ENCODE measurements at regions not wholly inside any gene's neighbourhood (a gene's known extent, or its start where the extent isn't known, plus 50 kb on each side); places are given as distances from the start of the nearest gene placed in this dataset.

DNA sequence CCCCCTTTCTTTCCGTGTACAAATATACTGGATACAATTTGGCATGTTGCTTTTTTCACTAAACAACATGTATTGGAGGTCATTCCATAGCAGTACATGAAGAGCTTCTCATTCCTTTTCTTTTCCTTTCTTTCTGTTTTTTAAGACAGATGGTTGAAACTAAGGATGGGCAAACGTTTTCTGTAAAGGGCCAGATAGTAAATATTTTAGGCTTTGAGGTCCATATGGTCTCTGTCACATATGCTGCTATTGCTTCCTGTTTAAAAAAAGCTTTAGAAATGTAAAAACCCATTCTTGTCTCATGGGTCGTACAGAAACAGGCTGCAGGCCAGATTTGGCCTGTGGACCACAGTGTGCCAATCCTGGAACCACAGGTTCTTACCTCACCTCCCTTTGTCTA, 160.1 kb downstream of the ACER2 start:
- POLR2A ChIA-PET, result interaction anchor here (0.6 kb wide), 1 partner anchor 86 kb away, joined by 7 read pairs; no protein-coding TSS in a partner anchor
- no peak for DNase-seq (ENCODE audit: low spot score)
- Mint-ChIP-seq H3K27me3 (ENCODE audit: low read depth) (no peaks in the 10 kb centered on the region), H3K36me3 (peaks cover 9% of the 10 kb centered on the region), H3K9me3 (no peaks in the 10 kb centered on the region), H3K4me3 (no peak overlapping the region), H3K4me1 (peaks cover 20% of the 10 kb centered on the region), H3K27ac (no peak overlapping the region)
- no peak for ATAC-seq
- CTCF ChIA-PET, result interaction anchor here (2.2 kb wide), 1 partner anchor 104 kb away, joined by 10 read pairs; no protein-coding TSS in a partner anchor
- TF ChIP-seq, protein P1, sequence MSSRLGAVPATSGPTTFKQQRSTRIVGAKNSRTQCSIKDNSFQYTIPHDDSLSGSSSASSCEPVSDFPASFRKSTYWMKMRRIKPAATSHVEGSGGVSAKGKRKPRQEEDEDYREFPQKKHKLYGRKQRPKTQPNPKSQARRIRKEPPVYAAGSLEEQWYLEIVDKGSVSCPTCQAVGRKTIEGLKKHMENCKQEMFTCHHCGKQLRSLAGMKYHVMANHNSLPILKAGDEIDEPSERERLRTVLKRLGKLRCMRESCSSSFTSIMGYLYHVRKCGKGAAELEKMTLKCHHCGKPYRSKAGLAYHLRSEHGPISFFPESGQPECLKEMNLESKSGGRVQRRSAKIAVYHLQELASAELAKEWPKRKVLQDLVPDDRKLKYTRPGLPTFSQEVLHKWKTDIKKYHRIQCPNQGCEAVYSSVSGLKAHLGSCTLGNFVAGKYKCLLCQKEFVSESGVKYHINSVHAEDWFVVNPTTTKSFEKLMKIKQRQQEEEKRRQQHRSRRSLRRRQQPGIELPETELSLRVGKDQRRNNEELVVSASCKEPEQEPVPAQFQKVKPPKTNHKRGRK (CRISPR knock-in tag; IDR thresholded peaks at IDR 0.05; ENCODE audit: borderline replicate concordance), result no peak
- TF ChIP-seq IRF2 (CRISPR knock-in tag; IDR thresholded peaks at IDR 0.05; ENCODE audit: borderline replicate concordance, low read depth) (no peak), ZNF121 (CRISPR knock-in tag; IDR thresholded peaks at IDR 0.05) (no peak), EMX1 (CRISPR knock-in tag; IDR thresholded peaks at IDR 0.05) (no peak), ZNF232 (CRISPR knock-in tag; IDR thresholded peaks at IDR 0.05) (no peak), MYBL2 (CRISPR knock-in tag; IDR thresholded peaks at IDR 0.05) (no peak), ZNF396 (CRISPR knock-in tag; IDR thresholded peaks at IDR 0.05; ENCODE audit: borderline replicate concordance) (no peak), KAT7 (CRISPR knock-in tag; IDR thresholded peaks at IDR 0.05; ENCODE audit: borderline replicate concordance) (no peak), NR3C1 (CRISPR knock-in tag; conservative IDR thresholded peaks at IDR 0.05; ENCODE audit: low read depth) (no peak), SOX15 (CRISPR knock-in tag; IDR thresholded peaks at IDR 0.05) (no peak)
- TF ChIP-seq, protein P2, sequence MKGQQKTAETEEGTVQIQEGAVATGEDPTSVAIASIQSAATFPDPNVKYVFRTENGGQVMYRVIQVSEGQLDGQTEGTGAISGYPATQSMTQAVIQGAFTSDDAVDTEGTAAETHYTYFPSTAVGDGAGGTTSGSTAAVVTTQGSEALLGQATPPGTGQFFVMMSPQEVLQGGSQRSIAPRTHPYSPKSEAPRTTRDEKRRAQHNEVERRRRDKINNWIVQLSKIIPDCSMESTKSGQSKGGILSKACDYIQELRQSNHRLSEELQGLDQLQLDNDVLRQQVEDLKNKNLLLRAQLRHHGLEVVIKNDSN (CRISPR knock-in tag; IDR thresholded peaks at IDR 0.05), result no peak
- TF ChIP-seq, protein P3, sequence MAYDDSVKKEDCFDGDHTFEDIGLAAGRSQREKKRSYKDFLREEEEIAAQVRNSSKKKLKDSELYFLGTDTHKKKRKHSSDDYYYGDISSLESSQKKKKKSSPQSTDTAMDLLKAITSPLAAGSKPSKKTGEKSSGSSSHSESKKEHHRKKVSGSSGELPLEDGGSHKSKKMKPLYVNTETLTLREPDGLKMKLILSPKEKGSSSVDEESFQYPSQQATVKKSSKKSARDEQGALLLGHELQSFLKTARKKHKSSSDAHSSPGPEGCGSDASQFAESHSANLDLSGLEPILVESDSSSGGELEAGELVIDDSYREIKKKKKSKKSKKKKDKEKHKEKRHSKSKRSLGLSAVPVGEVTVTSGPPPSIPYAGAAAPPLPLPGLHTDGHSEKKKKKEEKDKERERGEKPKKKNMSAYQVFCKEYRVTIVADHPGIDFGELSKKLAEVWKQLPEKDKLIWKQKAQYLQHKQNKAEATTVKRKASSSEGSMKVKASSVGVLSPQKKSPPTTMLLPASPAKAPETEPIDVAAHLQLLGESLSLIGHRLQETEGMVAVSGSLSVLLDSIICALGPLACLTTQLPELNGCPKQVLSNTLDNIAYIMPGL (CRISPR knock-in tag; IDR thresholded peaks at IDR 0.05), result no peak
- TF ChIP-seq, protein P4, sequence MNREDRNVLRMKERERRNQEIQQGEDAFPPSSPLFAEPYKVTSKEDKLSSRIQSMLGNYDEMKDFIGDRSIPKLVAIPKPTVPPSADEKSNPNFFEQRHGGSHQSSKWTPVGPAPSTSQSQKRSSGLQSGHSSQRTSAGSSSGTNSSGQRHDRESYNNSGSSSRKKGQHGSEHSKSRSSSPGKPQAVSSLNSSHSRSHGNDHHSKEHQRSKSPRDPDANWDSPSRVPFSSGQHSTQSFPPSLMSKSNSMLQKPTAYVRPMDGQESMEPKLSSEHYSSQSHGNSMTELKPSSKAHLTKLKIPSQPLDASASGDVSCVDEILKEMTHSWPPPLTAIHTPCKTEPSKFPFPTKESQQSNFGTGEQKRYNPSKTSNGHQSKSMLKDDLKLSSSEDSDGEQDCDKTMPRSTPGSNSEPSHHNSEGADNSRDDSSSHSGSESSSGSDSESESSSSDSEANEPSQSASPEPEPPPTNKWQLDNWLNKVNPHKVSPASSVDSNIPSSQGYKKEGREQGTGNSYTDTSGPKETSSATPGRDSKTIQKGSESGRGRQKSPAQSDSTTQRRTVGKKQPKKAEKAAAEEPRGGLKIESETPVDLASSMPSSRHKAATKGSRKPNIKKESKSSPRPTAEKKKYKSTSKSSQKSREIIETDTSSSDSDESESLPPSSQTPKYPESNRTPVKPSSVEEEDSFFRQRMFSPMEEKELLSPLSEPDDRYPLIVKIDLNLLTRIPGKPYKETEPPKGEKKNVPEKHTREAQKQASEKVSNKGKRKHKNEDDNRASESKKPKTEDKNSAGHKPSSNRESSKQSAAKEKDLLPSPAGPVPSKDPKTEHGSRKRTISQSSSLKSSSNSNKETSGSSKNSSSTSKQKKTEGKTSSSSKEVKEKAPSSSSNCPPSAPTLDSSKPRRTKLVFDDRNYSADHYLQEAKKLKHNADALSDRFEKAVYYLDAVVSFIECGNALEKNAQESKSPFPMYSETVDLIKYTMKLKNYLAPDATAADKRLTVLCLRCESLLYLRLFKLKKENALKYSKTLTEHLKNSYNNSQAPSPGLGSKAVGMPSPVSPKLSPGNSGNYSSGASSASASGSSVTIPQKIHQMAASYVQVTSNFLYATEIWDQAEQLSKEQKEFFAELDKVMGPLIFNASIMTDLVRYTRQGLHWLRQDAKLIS (CRISPR knock-in tag; IDR thresholded peaks at IDR 0.05; ENCODE audit: borderline replicate concordance), result no peak
- TF ChIP-seq, protein P5, sequence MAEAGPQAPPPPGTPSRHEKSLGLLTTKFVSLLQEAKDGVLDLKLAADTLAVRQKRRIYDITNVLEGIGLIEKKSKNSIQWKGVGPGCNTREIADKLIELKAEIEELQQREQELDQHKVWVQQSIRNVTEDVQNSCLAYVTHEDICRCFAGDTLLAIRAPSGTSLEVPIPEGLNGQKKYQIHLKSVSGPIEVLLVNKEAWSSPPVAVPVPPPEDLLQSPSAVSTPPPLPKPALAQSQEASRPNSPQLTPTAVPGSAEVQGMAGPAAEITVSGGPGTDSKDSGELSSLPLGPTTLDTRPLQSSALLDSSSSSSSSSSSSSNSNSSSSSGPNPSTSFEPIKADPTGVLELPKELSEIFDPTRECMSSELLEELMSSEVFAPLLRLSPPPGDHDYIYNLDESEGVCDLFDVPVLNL (CRISPR knock-in tag; IDR thresholded peaks at IDR 0.05; ENCODE audit: borderline replicate concordance, low read depth), result no peak

DNA sequence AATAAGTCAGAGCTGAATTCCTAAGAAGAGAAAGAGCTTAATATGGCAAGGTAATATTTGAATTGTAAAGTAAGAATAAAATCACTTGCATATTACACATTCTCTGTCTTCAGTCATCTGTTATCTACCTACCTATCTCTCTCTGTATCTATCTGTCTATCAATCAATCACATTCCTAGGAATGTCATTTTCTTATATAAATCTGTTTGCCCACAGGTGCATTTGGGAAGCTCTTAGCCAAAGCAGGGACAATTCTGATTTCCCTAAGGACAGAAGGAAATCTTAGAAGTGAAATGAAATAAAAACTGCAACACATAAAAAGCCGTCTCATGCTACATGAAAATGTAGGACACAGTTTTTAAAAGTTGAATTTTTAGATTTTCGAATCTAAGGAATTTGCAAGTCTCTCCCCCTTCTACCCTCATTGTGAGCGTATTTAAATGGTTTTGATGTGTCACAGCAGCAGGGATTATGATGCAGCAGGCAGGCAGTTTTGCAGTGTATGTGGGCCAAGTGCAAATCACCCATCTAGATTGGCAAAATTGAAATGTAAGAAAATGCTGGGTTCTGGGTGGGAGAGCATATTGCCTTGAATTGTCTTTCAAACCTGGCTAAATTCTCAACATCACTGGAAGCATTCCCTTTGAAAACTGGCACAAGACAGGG, 155.7 kb downstream of the ACER2 start:
- H3K36me3 Mint-ChIP-seq, result peaks cover 7% of the 10 kb centered on the region
- H3K27ac Mint-ChIP-seq, result no peak overlapping the region; the same call in 1 of the 2 replicates
- no peaks in the 10 kb centered on the region for H3K27me3 Mint-ChIP-seq (ENCODE audit: low read depth)
- ATAC-seq, result no peak
- DNase-seq (ENCODE audit: low spot score), result no peak
- H3K4me3 Mint-ChIP-seq, result no peak overlapping the region
- no peaks in the 10 kb centered on the region for H3K9me3 Mint-ChIP-seq
- TF ChIP-seq SMAD3 (CRISPR knock-in tag; IDR thresholded peaks at IDR 0.05; ENCODE audit: borderline replicate concordance) (no peak), TEAD4 (CRISPR knock-in tag; IDR thresholded peaks at IDR 0.05) (no peak), JUN (CRISPR knock-in tag; IDR thresholded peaks at IDR 0.05) (no peak), FOXK1 (CRISPR knock-in tag; IDR thresholded peaks at IDR 0.05) (no peak)
- TF ChIP-seq, protein P5 (CRISPR knock-in tag; IDR thresholded peaks at IDR 0.05; ENCODE audit: borderline replicate concordance, low read depth), result no peak
- TF ChIP-seq, protein P6, sequence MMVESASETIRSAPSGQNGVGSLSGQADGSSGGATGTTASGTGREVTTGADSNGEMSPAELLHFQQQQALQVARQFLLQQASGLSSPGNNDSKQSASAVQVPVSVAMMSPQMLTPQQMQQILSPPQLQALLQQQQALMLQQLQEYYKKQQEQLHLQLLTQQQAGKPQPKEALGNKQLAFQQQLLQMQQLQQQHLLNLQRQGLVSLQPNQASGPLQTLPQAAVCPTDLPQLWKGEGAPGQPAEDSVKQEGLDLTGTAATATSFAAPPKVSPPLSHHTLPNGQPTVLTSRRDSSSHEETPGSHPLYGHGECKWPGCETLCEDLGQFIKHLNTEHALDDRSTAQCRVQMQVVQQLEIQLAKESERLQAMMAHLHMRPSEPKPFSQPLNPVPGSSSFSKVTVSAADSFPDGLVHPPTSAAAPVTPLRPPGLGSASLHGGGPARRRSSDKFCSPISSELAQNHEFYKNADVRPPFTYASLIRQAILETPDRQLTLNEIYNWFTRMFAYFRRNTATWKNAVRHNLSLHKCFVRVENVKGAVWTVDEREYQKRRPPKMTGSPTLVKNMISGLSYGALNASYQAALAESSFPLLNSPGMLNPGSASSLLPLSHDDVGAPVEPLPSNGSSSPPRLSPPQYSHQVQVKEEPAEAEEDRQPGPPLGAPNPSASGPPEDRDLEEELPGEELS (CRISPR knock-in tag; IDR thresholded peaks at IDR 0.05), result no peak
- ChIA-PET POLR2A (no interaction called here), CTCF (no interaction called here)
- peaks cover 13% of the 10 kb centered on the region for H3K4me1 Mint-ChIP-seq

Data from WTC11 (cell line).